OCI-LY7 (cell line): ENCODE measurements at regions not wholly inside any gene's neighbourhood (a gene's known extent, or its start where the extent isn't known, plus 50 kb on each side); places are given as distances from the start of the nearest gene placed in this dataset.

Source experiments
- CTCF ChIP-seq: fragments of 200-600 bp; sonication (generic); conservative IDR thresholded peaks from 2 replicates; pipeline ENCODE4 v1.5.1; 2014; ENCODE audit warnings: mild to moderate bottlenecking, antibody characterized with exemption, low read length, moderate library complexity, mixed read lengths
- EZH2phosphoT487 ChIP-seq: fragments of 200-600 bp; sonication (generic); IDR thresholded peaks from 2 replicates; pipeline ENCODE4 v1.6.1; 2018; ENCODE audit warnings: low read depth, borderline replicate concordance, mild to moderate bottlenecking, mixed run types, antibody characterized with exemption, low read length, moderate library complexity, mixed read lengths

- TF ChIP-seq EZH2phosphoT487: no peak
- TF ChIP-seq CTCF: no peak
Measured at GRCh38 chr4:159722918-159723317, 620.0 kb downstream of the RAPGEF2 start.
